ENCODE measurements at regions not wholly inside any gene's neighbourhood (a gene's known extent, or its start where the extent isn't known, plus 50 kb on each side); places are given as distances from the start of the nearest gene placed in this dataset.

DNA sequence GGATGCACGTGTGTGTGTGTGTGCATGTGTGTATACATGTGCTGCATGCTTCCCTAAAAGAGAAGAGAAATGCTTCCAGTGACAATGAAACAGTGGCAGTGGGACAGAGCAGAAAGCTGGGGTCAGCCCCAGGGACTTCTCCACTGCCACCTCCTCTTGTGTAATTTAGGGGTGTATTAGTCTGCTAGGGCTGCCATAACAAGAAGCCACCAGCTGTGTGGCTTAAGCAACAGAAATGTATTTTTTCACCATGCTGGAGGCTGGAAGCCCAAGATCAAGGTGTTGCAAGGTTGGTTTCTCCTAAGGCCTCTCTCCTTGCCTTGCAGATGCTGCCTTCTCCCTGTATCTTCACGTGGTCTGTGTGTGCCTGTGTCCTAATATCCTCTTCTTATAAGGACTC lies 190.5 kb downstream of the CXCL12 start:
- TF ChIP-seq FOXP2 (optimal IDR thresholded peaks at IDR 0.05; ENCODE audit: borderline replicate concordance, extremely low read depth, extremely low read length, insufficient read depth) (no peak), TAF1 (IDR thresholded peaks at IDR 0.05; ENCODE audit: borderline replicate concordance, insufficient read depth, low read length) (no peak), SIN3A (IDR thresholded peaks at IDR 0.05; ENCODE audit: borderline replicate concordance, insufficient read depth, low read length) (no peak), POLR2AphosphoS5 (IDR thresholded peaks at IDR 0.05; ENCODE audit: low read depth, low read length) (no peak)
- TF ChIP-seq, protein P1, sequence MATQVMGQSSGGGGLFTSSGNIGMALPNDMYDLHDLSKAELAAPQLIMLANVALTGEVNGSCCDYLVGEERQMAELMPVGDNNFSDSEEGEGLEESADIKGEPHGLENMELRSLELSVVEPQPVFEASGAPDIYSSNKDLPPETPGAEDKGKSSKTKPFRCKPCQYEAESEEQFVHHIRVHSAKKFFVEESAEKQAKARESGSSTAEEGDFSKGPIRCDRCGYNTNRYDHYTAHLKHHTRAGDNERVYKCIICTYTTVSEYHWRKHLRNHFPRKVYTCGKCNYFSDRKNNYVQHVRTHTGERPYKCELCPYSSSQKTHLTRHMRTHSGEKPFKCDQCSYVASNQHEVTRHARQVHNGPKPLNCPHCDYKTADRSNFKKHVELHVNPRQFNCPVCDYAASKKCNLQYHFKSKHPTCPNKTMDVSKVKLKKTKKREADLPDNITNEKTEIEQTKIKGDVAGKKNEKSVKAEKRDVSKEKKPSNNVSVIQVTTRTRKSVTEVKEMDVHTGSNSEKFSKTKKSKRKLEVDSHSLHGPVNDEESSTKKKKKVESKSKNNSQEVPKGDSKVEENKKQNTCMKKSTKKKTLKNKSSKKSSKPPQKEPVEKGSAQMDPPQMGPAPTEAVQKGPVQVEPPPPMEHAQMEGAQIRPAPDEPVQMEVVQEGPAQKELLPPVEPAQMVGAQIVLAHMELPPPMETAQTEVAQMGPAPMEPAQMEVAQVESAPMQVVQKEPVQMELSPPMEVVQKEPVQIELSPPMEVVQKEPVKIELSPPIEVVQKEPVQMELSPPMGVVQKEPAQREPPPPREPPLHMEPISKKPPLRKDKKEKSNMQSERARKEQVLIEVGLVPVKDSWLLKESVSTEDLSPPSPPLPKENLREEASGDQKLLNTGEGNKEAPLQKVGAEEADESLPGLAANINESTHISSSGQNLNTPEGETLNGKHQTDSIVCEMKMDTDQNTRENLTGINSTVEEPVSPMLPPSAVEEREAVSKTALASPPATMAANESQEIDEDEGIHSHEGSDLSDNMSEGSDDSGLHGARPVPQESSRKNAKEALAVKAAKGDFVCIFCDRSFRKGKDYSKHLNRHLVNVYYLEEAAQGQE (IDR thresholded peaks at IDR 0.05; ENCODE audit: insufficient read depth in 1 of 2, low read depth in 2 of 2, low read length in 2 of 2) = no peak

DNA sequence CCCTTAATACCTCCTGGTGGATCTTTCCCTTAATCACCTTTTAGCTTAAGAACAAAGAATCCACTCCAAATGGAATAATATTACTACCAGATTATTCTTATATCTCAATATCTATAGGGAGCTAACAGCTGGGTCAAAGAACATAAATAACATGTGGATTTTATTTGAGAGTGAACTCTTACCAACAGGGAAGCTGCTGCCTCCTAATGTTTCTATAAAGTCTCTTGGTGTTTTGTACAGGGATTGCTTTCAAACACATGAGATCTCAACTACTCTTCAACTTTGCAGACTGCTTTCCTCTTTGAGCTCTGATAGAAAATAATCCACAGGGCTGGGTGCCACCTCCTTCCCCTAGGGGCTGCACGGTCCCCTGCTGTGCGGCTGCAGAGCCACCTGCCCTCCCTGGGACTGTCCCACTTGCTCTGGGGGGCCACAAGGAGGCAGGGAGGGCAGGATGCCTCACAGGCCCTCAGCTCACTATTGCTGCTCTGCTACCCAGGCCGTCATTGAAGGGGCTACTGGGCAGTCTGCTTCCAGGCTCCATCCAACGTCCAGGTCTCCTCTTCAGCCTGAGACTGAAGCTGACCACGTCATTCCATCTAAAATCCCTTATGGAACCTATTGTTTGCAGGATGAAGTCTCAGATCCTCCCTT lies 191.2 kb downstream of the CXCL12 start:
- no peak for TF ChIP-seq SIN3A (IDR thresholded peaks at IDR 0.05; ENCODE audit: borderline replicate concordance, insufficient read depth, low read length)
- TF ChIP-seq POLR2AphosphoS5 (IDR thresholded peaks at IDR 0.05; ENCODE audit: low read depth, low read length) = no peak
- TF ChIP-seq FOXP2 (optimal IDR thresholded peaks at IDR 0.05; ENCODE audit: borderline replicate concordance, extremely low read depth, extremely low read length, insufficient read depth) = no peak
- TF ChIP-seq TAF1 (IDR thresholded peaks at IDR 0.05; ENCODE audit: borderline replicate concordance, insufficient read depth, low read length) = no peak

DNA sequence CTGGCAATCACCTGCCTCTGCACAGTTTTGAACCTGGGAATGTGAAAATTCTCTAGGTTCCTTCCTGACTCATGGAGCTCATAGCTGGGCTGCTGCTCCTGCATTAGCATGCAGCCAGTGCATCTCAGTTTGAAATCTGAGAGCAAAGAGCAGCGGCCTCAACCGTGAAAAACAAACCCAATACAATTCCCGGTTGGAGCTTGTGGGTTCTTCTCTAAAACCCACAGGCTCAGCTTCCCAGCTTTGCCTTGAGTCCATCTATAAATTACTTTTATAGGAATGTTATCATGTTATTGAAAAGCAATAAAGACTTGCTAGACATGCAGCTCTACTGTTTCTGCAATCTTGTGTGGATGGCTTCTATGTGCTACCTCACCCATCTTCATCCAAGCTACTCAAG lies 191.7 kb downstream of the CXCL12 start:
- no peak for TF ChIP-seq TAF1 (IDR thresholded peaks at IDR 0.05; ENCODE audit: borderline replicate concordance, insufficient read depth, low read length)
- no peak for TF ChIP-seq FOXP2 (optimal IDR thresholded peaks at IDR 0.05; ENCODE audit: borderline replicate concordance, extremely low read depth, extremely low read length, insufficient read depth)

DNA sequence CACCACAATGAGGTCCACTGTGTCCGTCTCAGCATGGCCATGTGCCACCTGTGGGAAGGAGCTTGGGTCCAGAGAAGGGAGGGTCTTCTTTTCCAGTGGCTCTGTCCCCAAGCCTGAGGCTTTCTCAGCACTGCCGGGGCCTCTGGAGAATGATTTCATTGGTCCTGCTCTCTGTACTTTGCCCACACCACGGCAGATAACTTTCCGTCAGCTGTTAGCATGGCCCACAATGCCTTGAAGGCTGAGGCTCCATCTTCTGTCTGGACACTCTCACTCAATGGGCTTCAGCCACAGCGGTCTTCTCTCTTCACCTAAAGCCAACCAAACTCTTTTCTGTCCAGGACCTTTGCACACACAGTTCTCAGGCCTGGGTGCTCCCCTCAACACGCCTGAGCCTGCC lies 192.5 kb downstream of the CXCL12 start:
- TF ChIP-seq POLR2AphosphoS5 (IDR thresholded peaks at IDR 0.05; ENCODE audit: low read depth, low read length) (no peak), FOXP2 (optimal IDR thresholded peaks at IDR 0.05; ENCODE audit: borderline replicate concordance, extremely low read depth, extremely low read length, insufficient read depth) (no peak), SIN3A (IDR thresholded peaks at IDR 0.05; ENCODE audit: borderline replicate concordance, insufficient read depth, low read length) (no peak), TAF1 (IDR thresholded peaks at IDR 0.05; ENCODE audit: borderline replicate concordance, insufficient read depth, low read length) (no peak)
- TF ChIP-seq, protein P1 (IDR thresholded peaks at IDR 0.05; ENCODE audit: insufficient read depth in 1 of 2, low read depth in 2 of 2, low read length in 2 of 2) = no peak

DNA sequence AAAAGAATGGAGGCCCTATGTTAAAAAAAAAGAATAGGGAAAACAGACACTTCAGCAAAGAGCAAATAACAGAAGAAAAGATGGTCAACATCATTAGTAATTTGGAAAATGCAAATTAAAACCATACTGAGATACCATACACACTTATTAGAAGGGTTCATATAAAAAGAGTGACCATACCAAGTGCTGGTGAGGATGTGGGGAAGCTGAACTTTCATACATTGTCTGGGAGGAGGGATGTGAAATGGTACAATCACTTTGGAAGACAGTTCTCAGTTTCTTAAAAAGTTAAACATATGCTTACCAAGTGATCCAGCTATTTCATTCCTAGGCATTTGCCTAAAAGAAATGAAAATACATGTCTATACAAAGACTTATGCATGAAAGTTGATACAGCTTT lies 194.4 kb downstream of the CXCL12 start:
- TF ChIP-seq SIN3A (IDR thresholded peaks at IDR 0.05; ENCODE audit: borderline replicate concordance, insufficient read depth, low read length) = no peak
- no peak for TF ChIP-seq FOXP2 (optimal IDR thresholded peaks at IDR 0.05; ENCODE audit: borderline replicate concordance, extremely low read depth, extremely low read length, insufficient read depth)
- TF ChIP-seq TAF1 (IDR thresholded peaks at IDR 0.05; ENCODE audit: borderline replicate concordance, insufficient read depth, low read length) = no peak
- TF ChIP-seq, protein P1 (IDR thresholded peaks at IDR 0.05; ENCODE audit: insufficient read depth in 1 of 2, low read depth in 2 of 2, low read length in 2 of 2) = no peak
- no peak for TF ChIP-seq POLR2AphosphoS5 (IDR thresholded peaks at IDR 0.05; ENCODE audit: low read depth, low read length)

DNA sequence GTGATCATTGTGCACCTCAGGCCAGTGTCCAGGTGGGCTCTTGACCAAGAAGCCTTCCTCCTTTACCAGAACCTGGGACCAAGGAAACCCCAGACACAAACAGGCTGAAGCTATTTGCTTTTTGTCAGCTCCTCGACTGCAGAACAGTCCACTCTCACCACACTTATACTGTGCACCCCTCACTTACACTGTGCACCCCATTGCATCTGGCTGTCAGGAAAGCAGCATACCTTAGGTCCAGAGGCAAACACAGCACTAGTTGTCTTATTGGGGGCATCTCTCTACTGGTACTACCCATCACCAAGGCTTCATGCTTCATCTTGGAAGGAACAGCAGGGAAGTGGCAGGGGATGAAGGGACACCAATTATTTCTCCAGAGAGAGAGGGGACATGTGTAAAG lies 198.1 kb downstream of the CXCL12 start:
- TF ChIP-seq POLR2AphosphoS5 (IDR thresholded peaks at IDR 0.05; ENCODE audit: low read depth, low read length) (no peak), SIN3A (IDR thresholded peaks at IDR 0.05; ENCODE audit: borderline replicate concordance, insufficient read depth, low read length) (no peak), FOXP2 (optimal IDR thresholded peaks at IDR 0.05; ENCODE audit: borderline replicate concordance, extremely low read depth, extremely low read length, insufficient read depth) (no peak), TAF1 (IDR thresholded peaks at IDR 0.05; ENCODE audit: borderline replicate concordance, insufficient read depth, low read length) (no peak)
- TF ChIP-seq, protein P1 (IDR thresholded peaks at IDR 0.05; ENCODE audit: insufficient read depth in 1 of 2, low read depth in 2 of 2, low read length in 2 of 2) = no peak
